Stimulated activated CD4-positive, alpha-beta T cell treated with anti-CD3 and anti-CD28 coated beads, Interleukin-2, amount 100 ng/mL, for 4 hours (primary cell): ENCODE measurements at regions not wholly inside any gene's neighbourhood (a gene's known extent, or its start where the extent isn't known, plus 50 kb on each side); places are given as distances from the start of the nearest gene placed in this dataset.

Experiments
- DNase-seq: peaks from one replicate; pipeline ENCODE4 v3.0.0-alpha.2; 2020; ENCODE audit warnings: low read depth

- no peak for DNase-seq
These were observed 600.7 kb downstream of the UTRN start for GRCh38 chr6:144885817-144886216.

GRCh38 chr6:144886682-144887081, 601.5 kb downstream of the UTRN start:
- DNase-seq: no peak

GRCh38 chr6:144888621-144889020, 603.5 kb downstream of the UTRN start:
- no peak for DNase-seq

- no peak for DNase-seq
These were observed 608.6 kb downstream of the UTRN start for GRCh38 chr6:144893680-144894151.

- no peak for DNase-seq
These were observed 609.1 kb downstream of the UTRN start for GRCh38 chr6:144894240-144894639.

DNA sequence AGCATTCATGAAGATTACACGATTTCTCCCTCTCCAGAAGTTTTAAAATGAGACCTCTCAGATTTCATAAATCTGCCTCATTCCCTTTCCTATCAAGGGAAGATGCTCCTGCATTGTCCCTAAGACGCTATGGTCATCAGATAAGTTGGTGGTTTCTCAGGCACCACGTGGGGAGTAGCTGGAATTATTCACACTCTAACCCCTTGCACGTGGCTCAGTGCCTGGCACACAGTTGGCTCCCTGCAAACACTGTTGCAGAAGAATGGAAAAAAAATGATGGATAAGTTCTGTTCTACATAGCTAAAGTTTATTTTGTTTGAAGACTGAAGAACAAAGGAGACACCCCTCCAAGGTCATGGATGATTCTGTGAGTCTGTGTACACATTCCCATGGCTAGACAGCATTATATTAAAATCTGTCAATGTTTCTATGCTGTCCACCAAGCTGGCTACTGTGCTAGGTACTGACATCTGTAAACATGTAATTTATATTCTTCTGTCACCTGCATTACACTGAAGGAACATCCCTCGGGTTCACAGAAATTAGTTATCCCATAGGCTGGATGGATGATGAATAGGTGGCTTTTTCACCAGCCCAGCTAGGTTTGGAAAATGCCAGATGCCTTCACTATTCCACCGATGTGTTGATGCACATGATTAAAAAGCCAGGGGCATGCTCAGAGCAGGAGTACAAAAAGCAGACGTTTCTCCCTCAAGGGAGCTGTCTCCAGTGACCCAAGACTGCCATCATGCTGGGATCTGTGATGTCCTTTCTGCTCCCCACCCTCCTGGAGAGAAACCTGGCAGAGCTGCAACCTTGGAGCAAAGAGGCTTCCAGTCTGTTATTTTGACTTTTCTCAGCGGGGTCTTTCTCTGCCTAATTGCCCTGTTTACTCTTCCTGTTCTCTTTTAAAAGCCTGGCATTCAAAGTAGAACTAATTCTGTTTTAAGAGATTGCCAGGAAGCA, 610.5 kb downstream of the UTRN start:
- DNase-seq: no peak

- no peak for DNase-seq
These were observed 611.2 kb downstream of the UTRN start for GRCh38 chr6:144896289-144896688.

DNA sequence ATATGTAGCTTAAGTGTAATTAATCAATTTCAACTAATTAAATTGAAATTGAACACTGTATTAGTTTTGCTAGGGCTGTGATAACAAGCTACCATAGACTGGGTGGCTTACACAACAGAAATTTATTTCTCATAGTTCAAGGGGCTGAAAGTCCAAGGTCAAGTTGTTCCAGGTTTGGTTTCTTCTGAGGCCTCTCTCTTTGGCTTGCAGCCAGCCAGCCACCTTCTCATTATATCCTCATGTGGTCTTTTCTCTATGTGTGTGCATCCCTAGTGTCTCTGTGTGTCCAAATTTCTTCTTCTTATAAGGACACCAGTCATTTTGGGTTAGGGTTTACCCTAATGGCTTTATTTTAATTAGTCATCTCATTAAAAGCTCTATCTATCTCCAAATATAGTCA, 611.7 kb downstream of the UTRN start:
- DNase-seq: no peak

DNA sequence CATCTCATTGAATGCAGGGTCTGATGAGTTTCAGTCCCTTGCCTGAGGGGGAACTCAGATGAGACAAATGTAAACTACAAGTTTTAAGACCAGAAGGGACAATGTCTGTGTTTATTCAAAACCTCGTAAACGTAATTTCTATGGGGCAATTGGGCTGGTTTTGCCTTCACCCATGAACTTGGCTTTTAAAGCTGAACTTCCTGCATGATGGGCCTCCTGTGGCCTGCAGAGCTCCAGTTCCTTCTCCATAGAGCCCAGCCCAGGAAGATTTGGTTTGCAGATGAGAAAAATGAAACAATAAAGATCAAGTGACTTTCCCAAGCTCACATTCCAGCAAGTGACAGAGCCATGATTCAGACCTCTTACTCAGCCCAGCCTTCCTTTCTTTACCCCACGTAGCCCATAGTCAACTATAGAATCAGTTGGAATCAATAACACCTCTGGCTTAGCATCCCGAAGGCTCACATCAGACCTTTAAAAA, 612.3 kb downstream of the UTRN start:
- no peak for DNase-seq

- no peak for DNase-seq
These were observed 613.0 kb downstream of the UTRN start for GRCh38 chr6:144898052-144898689.

GRCh38 chr6:144898741-144899140, 613.6 kb downstream of the UTRN start:
- no peak for DNase-seq

DNA sequence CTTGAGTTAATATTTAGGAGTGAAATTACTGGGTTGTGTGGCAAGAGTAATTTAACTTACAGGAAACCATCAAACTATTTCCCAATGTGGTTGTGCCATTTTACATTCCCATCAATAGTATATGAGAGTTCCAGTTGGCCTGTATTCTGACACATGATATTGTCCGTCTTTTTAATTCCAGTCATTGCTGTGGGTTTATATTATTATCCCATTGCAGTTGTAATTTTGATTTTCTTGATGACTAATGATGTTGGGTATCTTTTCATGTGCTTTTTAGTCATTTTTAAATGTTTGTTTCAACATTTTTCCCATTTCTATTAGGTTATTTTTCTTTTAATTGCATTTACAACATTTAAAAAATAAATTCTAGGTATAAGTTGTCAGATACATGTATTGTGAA, 614.0 kb downstream of the UTRN start:
- no peak for DNase-seq

GRCh38 chr6:144901412-144901811, 616.3 kb downstream of the UTRN start:
- no peak for DNase-seq

DNA sequence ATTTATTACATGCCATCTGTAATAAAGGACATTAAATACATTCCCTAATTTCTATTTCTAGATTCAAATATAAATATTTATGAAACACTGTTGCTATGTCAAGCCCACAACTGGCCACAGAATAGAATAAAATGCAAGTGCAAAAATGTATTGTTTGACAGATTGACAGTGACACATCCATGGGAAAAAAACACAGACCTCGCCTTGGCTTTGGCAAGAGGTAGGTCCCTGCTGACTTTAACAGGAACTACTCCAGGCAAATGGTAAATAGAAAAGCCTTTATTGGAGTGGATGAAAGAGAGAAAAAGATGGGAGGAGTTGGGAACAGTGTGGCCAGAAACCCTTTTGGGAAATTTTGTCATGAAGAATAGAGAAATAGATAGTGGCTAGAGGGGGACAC, 622.9 kb downstream of the UTRN start:
- DNase-seq: no peak

GRCh38 chr6:144909753-144910285, 624.7 kb downstream of the UTRN start:
- DNase-seq: no peak

GRCh38 chr6:144911322-144911721, 626.2 kb downstream of the UTRN start:
- no peak for DNase-seq

- no peak for DNase-seq
These were observed 627.3 kb downstream of the UTRN start for GRCh38 chr6:144912474-144912873.

DNA sequence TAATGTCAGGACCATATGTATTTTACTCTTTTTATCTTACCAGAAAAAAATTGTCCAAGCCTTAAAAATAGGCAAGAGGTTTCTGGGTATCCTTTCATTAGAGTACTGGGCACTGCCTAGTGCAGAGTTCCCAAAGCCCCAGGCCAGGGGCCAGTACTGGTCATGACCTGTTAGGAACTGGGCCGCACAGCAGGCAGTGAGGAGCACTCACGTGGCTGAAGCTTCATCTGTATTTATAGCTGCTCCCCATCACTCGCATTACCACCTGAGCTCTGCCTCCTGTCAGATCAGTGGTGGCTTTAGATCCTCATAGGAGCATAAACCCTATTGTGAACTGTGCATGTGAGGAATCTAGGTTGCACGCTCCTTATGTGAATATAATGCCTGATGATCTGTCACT, 632.9 kb downstream of the UTRN start:
- no peak for DNase-seq

DNA sequence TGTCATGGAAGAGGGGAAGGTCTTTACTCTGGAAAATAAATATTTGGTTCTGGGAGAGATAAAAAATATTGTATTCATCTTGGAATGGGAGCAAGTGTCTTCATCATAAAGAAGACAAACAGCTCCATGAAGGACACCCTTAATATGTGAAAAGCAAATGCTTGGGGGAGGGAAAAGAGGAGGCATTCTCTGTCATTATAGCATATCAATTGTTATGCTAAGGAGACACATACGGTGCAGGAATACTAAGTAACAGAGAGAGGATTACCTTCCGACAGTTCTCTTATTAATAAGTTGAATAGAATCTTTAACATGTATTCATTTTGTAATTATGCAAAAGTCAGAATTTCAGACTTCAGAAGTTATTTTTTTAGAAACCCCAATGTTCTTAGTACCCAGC, 634.4 kb downstream of the UTRN start:
- DNase-seq: no peak

DNA sequence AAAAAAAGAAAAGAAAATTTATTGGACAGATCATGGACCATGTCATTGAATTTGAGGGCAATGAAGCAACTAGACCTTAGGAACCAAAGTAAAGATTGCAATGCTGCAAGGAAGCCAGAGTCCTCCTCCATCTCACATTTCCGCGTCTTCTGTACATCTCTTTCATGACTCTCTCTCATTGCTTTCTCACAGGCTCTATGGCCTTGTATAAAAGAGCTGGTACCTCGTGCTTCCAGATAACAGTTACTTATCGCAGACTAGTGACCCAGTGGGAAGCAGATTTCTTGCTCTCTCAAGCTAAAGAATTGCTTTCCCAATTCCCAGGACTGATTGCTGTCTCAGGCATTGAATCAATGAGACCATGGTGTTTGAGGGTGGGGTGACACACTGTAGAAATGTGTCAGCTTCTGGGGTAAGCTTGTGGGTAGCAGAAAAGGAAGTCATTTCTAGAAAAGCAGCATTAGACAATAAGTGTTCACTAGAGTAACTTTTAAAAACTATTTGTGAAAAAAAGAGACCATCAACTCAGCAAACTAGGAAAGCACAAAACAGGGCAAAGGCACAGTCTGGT, 635.3 kb downstream of the UTRN start:
- DNase-seq: no peak

- no peak for DNase-seq
These were observed 636.3 kb downstream of the UTRN start for GRCh38 chr6:144921206-144921975.
